HepG2 (cell line): ENCODE measurements at regions not wholly inside any gene's neighbourhood (a gene's known extent, or its start where the extent isn't known, plus 50 kb on each side); places are given as distances from the start of the nearest gene placed in this dataset.

Source experiments
- ATAC-seq: fragments of 200-7000 bp; cut with Tn5 transposase; 3 replicates; pipeline ENCODE4 v1.9.1; 2020; ENCODE audit warnings: mild to moderate bottlenecking, moderate library complexity
- BruUV-seq: library from RNA; stranded (reverse); fragments of 400-500 nt; replicated peaks from 2 replicates; lab custom pipeline; 2021; lab: Mats Ljungman, UMichigan
- CTCF ChIA-PET: fragments of 300-600 bp; formaldehyde crosslinking; extraction: SDS; loops from one replicate; lab custom pipeline; 2021; ENCODE audit warnings: low total read pairs, inconsistent platforms, low intra/inter-chr PET ratio; lab: Yijun Ruan, JAX
- POLR2A ChIA-PET: fragments of 350-600 bp; sonication (Branson Sonifier 250); formaldehyde crosslinking; loops from one replicate; lab custom pipeline; 2020; ENCODE audit warnings: antibody characterized with exemption, inconsistent platforms; lab: Yijun Ruan, JAX
- DNase-seq: peaks from one replicate; pipeline ENCODE4 v3.0.0-alpha.2; 2015; ENCODE audit warnings: low spot score
- FAIRE-seq: peaks from 3 replicates; lab custom pipeline; 2011; peaks lifted over from hg19 to GRCh38; lab: Jason Lieb, UNC
- H2AFZ ChIP-seq: one replicate; pipeline ENCODE4 v1.6.1; 2011; ENCODE audit warnings: low read length, inconsistent platforms
- H3K27ac ChIP-seq: fragments of 300-600 bp; 3 replicates; pipeline ENCODE4 v1.8.0; 2011; ENCODE audit warnings: mixed run types, mild to moderate bottlenecking, mixed read lengths, low read length, inconsistent platforms; ENCODE audit not compliant: insufficient read depth; ENCODE audit errors: extremely low read length
- H3K27me3 ChIP-seq, 2 experiments: fragments of 200-600 bp in 1 of 2; 2 replicates in 1 of 2; 3 replicates in 1 of 2; pipeline versions ENCODE4 v1.6.0 to v1.8.0; 2011; ENCODE audit warnings: low read length in 2 of 2, mild to moderate bottlenecking in 2 of 2, moderate library complexity in 2 of 2, inconsistent platforms in 1 of 2; ENCODE audit not compliant: insufficient read depth in 2 of 2, control insufficient read depth in 1 of 2
- H3K36me3 ChIP-seq, 2 experiments: fragments of 200-600 bp in 1 of 2; replicated peaks in 1 of 2; 2 replicates in 1 of 2; 3 replicates in 1 of 2; pipeline versions ENCODE4 v1.5.1 to v1.8.0; 2011; ENCODE audit warnings: low read length in 2 of 2, inconsistent platforms in 1 of 2; ENCODE audit not compliant: insufficient read depth in 2 of 2, control insufficient read depth in 1 of 2
- H3K4me1 ChIP-seq: 2 replicates; pipeline ENCODE4 v1.5.1; 2012; ENCODE audit warnings: low read length, inconsistent platforms; ENCODE audit not compliant: insufficient read depth
- H3K4me2 ChIP-seq: 2 replicates; pipeline ENCODE4 v1.6.0; 2011; ENCODE audit warnings: low read depth, low read length, inconsistent platforms
- H3K4me3 ChIP-seq, 3 experiments: fragments of 200-600 bp in 1 of 3; sonication (generic), shearing (Covaris generic) in 1 of 3; replicated peaks in 1 of 3; 2 replicates each; pipeline ENCODE4 v1.5.1; 2011 to 2016; ENCODE audit warnings: low read length in 3 of 3, inconsistent platforms in 2 of 3, low read depth in 2 of 3, mild to moderate bottlenecking in 2 of 3, control low read depth in 1 of 3, mixed read lengths in 1 of 3; ENCODE audit not compliant: insufficient read depth in 1 of 3
- H3K79me2 ChIP-seq: one replicate; pipeline ENCODE4 v1.6.1; 2011; ENCODE audit warnings: low read length, inconsistent platforms; ENCODE audit not compliant: insufficient read depth
- H3K9ac ChIP-seq: 2 replicates; pipeline ENCODE4 v1.6.0; 2011; ENCODE audit warnings: mild to moderate bottlenecking, low read depth, low read length, inconsistent platforms; ENCODE audit not compliant: insufficient read depth
- H3K9me3 ChIP-seq: 2 replicates; pipeline ENCODE4 v1.5.1; 2012; ENCODE audit warnings: mild to moderate bottlenecking, low read length
- H4K20me1 ChIP-seq: 2 replicates; pipeline ENCODE4 v1.6.0; 2011; ENCODE audit warnings: inconsistent platforms, mild to moderate bottlenecking, low read length, moderate library complexity; ENCODE audit not compliant: insufficient read depth
- LRRFIP1 ChIP-seq: sonication (generic); formaldehyde crosslinking; conservative IDR thresholded peaks from 2 replicates; pipeline ENCODE4 v1.4.0; 2020; ENCODE audit warnings: missing genetic modification reagents
- RFX5 ChIP-seq: IDR thresholded peaks from 2 replicates; pipeline ENCODE4 v1.6.1; 2011; ENCODE audit warnings: low read depth, low read length, improper control_type of control experiment
- SNAPC5 ChIP-seq: sonication (generic); formaldehyde crosslinking; IDR thresholded peaks from 2 replicates; pipeline ENCODE4 v1.8.1; 2023; ENCODE audit warnings: mild to moderate bottlenecking, missing genetic modification reagents, borderline replicate concordance
- TCF7 ChIP-seq: sonication (generic); IDR thresholded peaks from 2 replicates; pipeline ENCODE4 v1.6.1; 2016; ENCODE audit warnings: antibody characterized with exemption, low read depth
- ZNF101 ChIP-seq: sonication (generic); formaldehyde crosslinking; IDR thresholded peaks from 2 replicates; pipeline ENCODE4 v1.4.0; 2020; ENCODE audit warnings: mild to moderate bottlenecking, low read depth, missing genetic modification reagents, borderline replicate concordance
- ZNF180 ChIP-seq: sonication (generic); formaldehyde crosslinking; IDR thresholded peaks from 2 replicates; pipeline ENCODE4 v1.4.0; 2020; ENCODE audit warnings: low read depth, missing genetic modification reagents, borderline replicate concordance
- ZNF280B ChIP-seq: sonication (generic); formaldehyde crosslinking; IDR thresholded peaks from 2 replicates; pipeline ENCODE4 v1.5.0; 2020; ENCODE audit warnings: missing genetic modification reagents, mild to moderate bottlenecking, borderline replicate concordance
- ZNF430 ChIP-seq: sonication (generic); formaldehyde crosslinking; IDR thresholded peaks from 2 replicates; pipeline ENCODE4 v1.9.0; 2021; ENCODE audit warnings: mild to moderate bottlenecking, missing genetic modification reagents
- ZNF7 ChIP-seq: IDR thresholded peaks from 2 replicates; pipeline ENCODE4 v1.6.1; 2016; ENCODE audit warnings: missing biosample characterization, missing genetic modification reagents
- ZNF768 ChIP-seq: sonication (generic); formaldehyde crosslinking; IDR thresholded peaks from 2 replicates; pipeline ENCODE4 v1.4.0; 2020; ENCODE audit warnings: missing genetic modification reagents
- WGBS: methylation state at CpG from one replicate; pipeline ENCODE4 v1.1.6; 2017; ENCODE audit warnings: low lambda C conversion rate; 5-methylcytosine and 5-hydroxymethylcytosine counted together
- in situ Hi-C: cut with HindIII; loops from 2 replicates; pipeline ENCODE4 v1.10.0; 2017; ENCODE audit warnings: low pct_unique_long_range_greater_than_20kb; ENCODE audit not compliant: extremely low pct_ligation_motif_present
- intact Hi-C: fragments of 100-400 bp; cut with micrococcal nuclease; formaldehyde crosslinking; loops from one replicate; pipeline ENCODE4 v1.10.0; 2022; ENCODE audit not compliant: unreplicated experiment
- TF ChIP-seq, protein P1 (sequence below): sonication (generic); formaldehyde crosslinking; IDR thresholded peaks from 2 replicates; pipeline ENCODE4 v1.5.0; 2020; ENCODE audit warnings: missing genetic modification reagents

DNA sequence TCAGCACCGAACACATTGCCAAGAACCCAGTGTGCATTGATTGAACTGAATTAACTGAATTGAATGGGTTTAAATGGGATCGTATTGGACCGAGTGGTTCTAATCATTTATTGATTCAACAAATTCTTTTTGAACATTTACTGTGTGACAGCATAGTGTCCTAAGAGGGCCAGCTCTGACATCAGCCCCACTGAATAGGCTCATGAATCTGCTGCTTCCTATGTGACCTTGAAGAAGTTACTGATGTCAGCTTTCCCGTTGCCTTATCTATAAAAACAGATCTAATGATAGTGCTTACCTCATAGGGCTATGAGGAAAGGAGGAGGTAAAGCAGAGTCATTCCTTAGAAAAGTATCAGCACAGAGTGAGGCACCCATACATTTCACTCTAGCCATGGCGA lies 226.3 kb downstream of the CBLN1 start:
- no TSS peak for BruUV-seq
- H3K27ac ChIP-seq: no peak overlapping the region
- no peaks in the 10 kb centered on the region for H3K9me3 ChIP-seq
- no peaks in the 10 kb centered on the region for H3K27me3 ChIP-seq
- ChIA-PET POLR2A (no interaction called here), CTCF (no interaction called here)
- in situ Hi-C loops: no loop called here
- no peaks in the 10 kb centered on the region for H4K20me1 ChIP-seq
- FAIRE-seq (no peak), DNase-seq (no peak), ATAC-seq (no peak)
- H3K4me2 ChIP-seq: no peak overlapping the region
- H3K79me2 ChIP-seq: no peaks in the 10 kb centered on the region
- TF ChIP-seq, protein P1, sequence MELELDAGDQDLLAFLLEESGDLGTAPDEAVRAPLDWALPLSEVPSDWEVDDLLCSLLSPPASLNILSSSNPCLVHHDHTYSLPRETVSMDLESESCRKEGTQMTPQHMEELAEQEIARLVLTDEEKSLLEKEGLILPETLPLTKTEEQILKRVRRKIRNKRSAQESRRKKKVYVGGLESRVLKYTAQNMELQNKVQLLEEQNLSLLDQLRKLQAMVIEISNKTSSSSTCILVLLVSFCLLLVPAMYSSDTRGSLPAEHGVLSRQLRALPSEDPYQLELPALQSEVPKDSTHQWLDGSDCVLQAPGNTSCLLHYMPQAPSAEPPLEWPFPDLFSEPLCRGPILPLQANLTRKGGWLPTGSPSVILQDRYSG (CRISPR knock-in tag): no peak
- TF ChIP-seq RFX5: no peak
- TF ChIP-seq SNAPC5 (CRISPR knock-in tag): no peak
- TF ChIP-seq ZNF280B (CRISPR knock-in tag): no peak
- TF ChIP-seq ZNF101 (CRISPR knock-in tag): no peak
- TF ChIP-seq ZNF430 (CRISPR knock-in tag): no peak
- no peak for TF ChIP-seq LRRFIP1 (CRISPR knock-in tag)
- no peak for TF ChIP-seq ZNF768 (CRISPR knock-in tag)
- TF ChIP-seq ZNF7 (CRISPR knock-in tag): no peak
- TF ChIP-seq TCF7: no peak
- TF ChIP-seq ZNF180: no peak
- H3K4me3 ChIP-seq: no peak overlapping the region
- H3K9ac ChIP-seq: no peak overlapping the region
- no peaks in the 10 kb centered on the region for H3K36me3 ChIP-seq
- WGBS: 0% methylated on average over 5 of the region's 5 CpGs
- intact Hi-C loops: no loop called here
- H2AFZ ChIP-seq: no peak overlapping the region
- no peaks in the 10 kb centered on the region for H3K4me1 ChIP-seq
